ENCODE measurements at regions not wholly inside any gene's neighbourhood (a gene's known extent, or its start where the extent isn't known, plus 50 kb on each side); places are given as distances from the start of the nearest gene placed in this dataset.

- H3K4me3 ChIP-seq: no peak overlapping the region
- DNase-seq (ENCODE audit: extremely low spot score in 2 of 2): no peak
- H3K27me3 ChIP-seq: no peaks in the 10 kb centered on the region
- intact Hi-C loops (cut with DNase I): no loop called here
- TF ChIP-seq POLR2AphosphoS5 (IDR thresholded peaks at IDR 0.05; ENCODE audit: insufficient read depth in 1 of 2, low read depth in 1 of 2): no peak
- no peaks in the 10 kb centered on the region for H3K36me3 ChIP-seq
- H3K4me1 ChIP-seq: no peaks in the 10 kb centered on the region
- H3K9me3 ChIP-seq: no peaks in the 10 kb centered on the region
- H3K27ac ChIP-seq: no peak overlapping the region
Measured at GRCh38 chr3:104566054-104566453, 800.7 kb upstream of the ALCAM start.

- H3K9me3 ChIP-seq: peaks cover 11% of the 10 kb centered on the region
- H3K4me1 ChIP-seq: no peaks in the 10 kb centered on the region
- no peak for TF ChIP-seq POLR2AphosphoS5 (IDR thresholded peaks at IDR 0.05; ENCODE audit: insufficient read depth in 1 of 2, low read depth in 1 of 2)
- TF ChIP-seq POLR2A (IDR thresholded peaks at IDR 0.05): no peak
- TF ChIP-seq, protein P1, sequence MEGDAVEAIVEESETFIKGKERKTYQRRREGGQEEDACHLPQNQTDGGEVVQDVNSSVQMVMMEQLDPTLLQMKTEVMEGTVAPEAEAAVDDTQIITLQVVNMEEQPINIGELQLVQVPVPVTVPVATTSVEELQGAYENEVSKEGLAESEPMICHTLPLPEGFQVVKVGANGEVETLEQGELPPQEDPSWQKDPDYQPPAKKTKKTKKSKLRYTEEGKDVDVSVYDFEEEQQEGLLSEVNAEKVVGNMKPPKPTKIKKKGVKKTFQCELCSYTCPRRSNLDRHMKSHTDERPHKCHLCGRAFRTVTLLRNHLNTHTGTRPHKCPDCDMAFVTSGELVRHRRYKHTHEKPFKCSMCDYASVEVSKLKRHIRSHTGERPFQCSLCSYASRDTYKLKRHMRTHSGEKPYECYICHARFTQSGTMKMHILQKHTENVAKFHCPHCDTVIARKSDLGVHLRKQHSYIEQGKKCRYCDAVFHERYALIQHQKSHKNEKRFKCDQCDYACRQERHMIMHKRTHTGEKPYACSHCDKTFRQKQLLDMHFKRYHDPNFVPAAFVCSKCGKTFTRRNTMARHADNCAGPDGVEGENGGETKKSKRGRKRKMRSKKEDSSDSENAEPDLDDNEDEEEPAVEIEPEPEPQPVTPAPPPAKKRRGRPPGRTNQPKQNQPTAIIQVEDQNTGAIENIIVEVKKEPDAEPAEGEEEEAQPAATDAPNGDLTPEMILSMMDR (IDR thresholded peaks at IDR 0.05): no peak
- H3K27ac ChIP-seq: no peak overlapping the region
- no peaks in the 10 kb centered on the region for H3K36me3 ChIP-seq
- no peak for DNase-seq (ENCODE audit: extremely low spot score in 2 of 2)
- H3K27me3 ChIP-seq: no peaks in the 10 kb centered on the region
- intact Hi-C loops (cut with DNase I): no loop called here
- H3K4me3 ChIP-seq: no peak overlapping the region
Measured at GRCh38 chr3:104575634-104576033, 791.1 kb upstream of the ALCAM start.

DNA sequence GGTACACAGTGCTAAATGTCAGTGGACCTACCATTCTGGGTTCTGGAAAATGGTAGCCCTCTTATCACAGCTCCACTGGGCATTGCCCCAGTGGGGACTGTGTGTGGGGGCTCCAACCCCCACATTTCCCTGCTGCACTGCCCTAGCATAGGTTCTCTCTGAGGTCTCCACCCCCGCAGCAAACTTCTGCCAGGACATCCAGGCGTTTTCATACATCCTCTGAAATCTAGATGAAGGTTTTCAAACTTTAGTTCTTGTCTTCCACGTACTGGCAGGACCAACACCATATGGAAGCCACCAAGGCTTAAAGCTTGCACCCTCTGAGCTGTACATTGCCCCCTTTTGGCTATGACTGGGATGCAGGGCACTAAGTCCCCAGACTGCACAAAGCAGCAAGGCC, 788.2 kb upstream of the ALCAM start:
- no peaks in the 10 kb centered on the region for H3K4me1 ChIP-seq
- H3K27ac ChIP-seq: no peak overlapping the region
- no peak for TF ChIP-seq POLR2AphosphoS5 (IDR thresholded peaks at IDR 0.05; ENCODE audit: insufficient read depth in 1 of 2, low read depth in 1 of 2)
- intact Hi-C loops (cut with DNase I): no loop called here
- H3K36me3 ChIP-seq: no peaks in the 10 kb centered on the region
- DNase-seq (ENCODE audit: extremely low spot score in 2 of 2): no peak
- no peak overlapping the region for H3K4me3 ChIP-seq
- H3K9me3 ChIP-seq: peaks cover 11% of the 10 kb centered on the region
- H3K27me3 ChIP-seq: no peaks in the 10 kb centered on the region

DNA sequence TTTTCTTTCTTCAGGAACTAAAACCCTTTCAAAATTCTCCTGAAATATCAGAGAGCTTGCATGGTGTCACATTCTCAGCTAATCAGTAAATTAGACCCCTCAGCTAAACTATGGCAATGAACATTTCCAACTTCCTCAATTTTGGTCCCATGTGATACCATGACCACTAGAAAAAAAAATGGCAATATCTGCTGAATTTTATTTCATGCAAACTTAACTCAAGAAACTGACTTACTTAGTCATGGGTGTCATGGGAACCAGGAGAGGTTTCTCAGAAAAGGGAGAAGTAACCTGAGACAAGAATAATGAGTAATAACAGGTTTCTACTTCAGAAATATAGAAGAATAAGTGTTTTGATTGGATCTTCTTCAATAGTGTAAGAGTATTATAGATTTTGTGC, 784.6 kb upstream of the ALCAM start:
- peaks cover 3% of the 10 kb centered on the region for H3K9me3 ChIP-seq
- DNase-seq (ENCODE audit: extremely low spot score in 2 of 2): no peak
- no peak overlapping the region for H3K4me3 ChIP-seq
- TF ChIP-seq POLR2A (IDR thresholded peaks at IDR 0.05) (no peak), POLR2AphosphoS5 (IDR thresholded peaks at IDR 0.05; ENCODE audit: insufficient read depth in 1 of 2, low read depth in 1 of 2) (no peak)
- no peaks in the 10 kb centered on the region for H3K27me3 ChIP-seq
- intact Hi-C loops (cut with DNase I): no loop called here
- no peaks in the 10 kb centered on the region for H3K36me3 ChIP-seq
- H3K4me1 ChIP-seq: no peaks in the 10 kb centered on the region
- H3K27ac ChIP-seq: no peak overlapping the region

- intact Hi-C loops (cut with DNase I): no loop called here
- Histone ChIP-seq H3K27me3 (no peaks in the 10 kb centered on the region), H3K27ac (no peak overlapping the region), H3K4me1 (no peaks in the 10 kb centered on the region), H3K4me3 (no peak overlapping the region), H3K9me3 (no peaks in the 10 kb centered on the region), H3K36me3 (no peaks in the 10 kb centered on the region)
- no peak for DNase-seq (ENCODE audit: extremely low spot score in 2 of 2)
- TF ChIP-seq, protein P1 (IDR thresholded peaks at IDR 0.05): no peak
- TF ChIP-seq POLR2AphosphoS5 (IDR thresholded peaks at IDR 0.05; ENCODE audit: insufficient read depth in 1 of 2, low read depth in 1 of 2): no peak
- TF ChIP-seq POLR2A (IDR thresholded peaks at IDR 0.05): no peak
Measured at GRCh38 chr3:104584682-104585081, 782.0 kb upstream of the ALCAM start.

DNA sequence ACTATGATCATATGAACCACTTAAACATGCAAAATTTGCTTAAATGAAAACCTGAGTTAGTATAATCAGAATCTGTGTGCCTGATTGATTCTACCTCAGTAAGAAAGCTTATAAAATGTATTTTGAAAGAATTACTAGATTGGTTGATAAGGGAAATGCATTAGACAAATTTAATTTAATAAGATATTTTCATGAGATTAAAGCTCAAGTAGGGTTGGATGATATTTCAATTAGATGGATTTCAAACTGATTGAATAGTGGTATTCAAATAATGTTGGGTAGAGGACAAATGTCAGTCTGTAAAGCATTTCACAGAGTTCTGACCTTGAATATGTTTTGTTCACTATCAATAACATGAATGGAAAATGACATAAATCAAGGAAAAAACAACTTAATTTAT, 780.4 kb upstream of the ALCAM start:
- no peak for DNase-seq (ENCODE audit: extremely low spot score in 2 of 2)
- TF ChIP-seq, protein P1 (IDR thresholded peaks at IDR 0.05): no peak
- TF ChIP-seq POLR2AphosphoS5 (IDR thresholded peaks at IDR 0.05; ENCODE audit: insufficient read depth in 1 of 2, low read depth in 1 of 2): no peak
- no peak for TF ChIP-seq POLR2A (IDR thresholded peaks at IDR 0.05)
- Histone ChIP-seq H3K36me3 (no peaks in the 10 kb centered on the region), H3K27me3 (no peaks in the 10 kb centered on the region), H3K9me3 (no peaks in the 10 kb centered on the region), H3K27ac (no peak overlapping the region), H3K4me3 (no peak overlapping the region), H3K4me1 (no peaks in the 10 kb centered on the region)
- intact Hi-C loops (cut with DNase I): no loop called here

- intact Hi-C loops (cut with DNase I): no loop called here
- TF ChIP-seq, protein P1 (IDR thresholded peaks at IDR 0.05): no peak
- TF ChIP-seq POLR2A (IDR thresholded peaks at IDR 0.05) (no peak), POLR2AphosphoS5 (IDR thresholded peaks at IDR 0.05; ENCODE audit: insufficient read depth in 1 of 2, low read depth in 1 of 2) (no peak)
- Histone ChIP-seq H3K27me3 (no peaks in the 10 kb centered on the region), H3K27ac (no peak overlapping the region), H3K4me3 (no peak overlapping the region), H3K36me3 (no peaks in the 10 kb centered on the region), H3K4me1 (no peaks in the 10 kb centered on the region), H3K9me3 (no peaks in the 10 kb centered on the region)
- DNase-seq (ENCODE audit: extremely low spot score in 2 of 2): no peak
Measured at GRCh38 chr3:104588442-104588841, 778.3 kb upstream of the ALCAM start.
